ENCODE measurements at regions not wholly inside any gene's neighbourhood (a gene's known extent, or its start where the extent isn't known, plus 50 kb on each side); places are given as distances from the start of the nearest gene placed in this dataset.
"Not testable (repeated sequence)": the region's sequence is repeated elsewhere in the genome, so short reads cannot be mapped to it uniquely, and the experiment has no call there.

DNA sequence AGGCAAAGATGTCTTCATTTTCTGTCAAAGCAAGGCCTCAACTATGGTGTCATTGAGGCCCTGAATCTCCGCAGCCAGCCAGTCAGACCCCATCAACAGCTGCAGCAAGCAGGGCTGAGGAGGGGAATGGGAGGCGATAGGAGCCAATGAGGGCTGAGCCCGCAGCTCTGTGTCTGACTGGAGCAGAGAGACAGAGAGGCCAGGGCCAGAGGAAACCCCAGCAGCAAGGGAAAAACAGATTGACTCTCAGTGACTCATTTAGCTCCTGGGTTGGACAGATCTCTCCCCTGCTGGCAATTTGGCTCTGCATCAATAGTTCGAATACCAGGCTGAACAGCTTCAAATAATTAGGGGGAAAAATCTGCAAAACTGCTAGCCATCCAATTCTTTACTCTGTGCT is 67.1 kb upstream of the NBPF11 start:
- TF ChIP-seq, protein P1, sequence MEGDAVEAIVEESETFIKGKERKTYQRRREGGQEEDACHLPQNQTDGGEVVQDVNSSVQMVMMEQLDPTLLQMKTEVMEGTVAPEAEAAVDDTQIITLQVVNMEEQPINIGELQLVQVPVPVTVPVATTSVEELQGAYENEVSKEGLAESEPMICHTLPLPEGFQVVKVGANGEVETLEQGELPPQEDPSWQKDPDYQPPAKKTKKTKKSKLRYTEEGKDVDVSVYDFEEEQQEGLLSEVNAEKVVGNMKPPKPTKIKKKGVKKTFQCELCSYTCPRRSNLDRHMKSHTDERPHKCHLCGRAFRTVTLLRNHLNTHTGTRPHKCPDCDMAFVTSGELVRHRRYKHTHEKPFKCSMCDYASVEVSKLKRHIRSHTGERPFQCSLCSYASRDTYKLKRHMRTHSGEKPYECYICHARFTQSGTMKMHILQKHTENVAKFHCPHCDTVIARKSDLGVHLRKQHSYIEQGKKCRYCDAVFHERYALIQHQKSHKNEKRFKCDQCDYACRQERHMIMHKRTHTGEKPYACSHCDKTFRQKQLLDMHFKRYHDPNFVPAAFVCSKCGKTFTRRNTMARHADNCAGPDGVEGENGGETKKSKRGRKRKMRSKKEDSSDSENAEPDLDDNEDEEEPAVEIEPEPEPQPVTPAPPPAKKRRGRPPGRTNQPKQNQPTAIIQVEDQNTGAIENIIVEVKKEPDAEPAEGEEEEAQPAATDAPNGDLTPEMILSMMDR (IDR thresholded peaks at IDR 0.05) = not testable (repeated sequence)
- TF ChIP-seq POLR2A, EP300 (IDR thresholded peaks at IDR 0.05): not testable (repeated sequence)
